GM21717 (cell line): ENCODE measurements at regions not wholly inside any gene's neighbourhood (a gene's known extent, or its start where the extent isn't known, plus 50 kb on each side); places are given as distances from the start of the nearest gene placed in this dataset.
A peak's percentile ranks its signal among the peaks of the same experiment; 100 is the strongest.
"Not testable (repeated sequence)": the region's sequence is repeated elsewhere in the genome, so short reads cannot be mapped to it uniquely, and the experiment has no call there.

Source experiments
- ATAC-seq: cut with Tn5 transposase; IDR thresholded peaks from one replicate; pipeline ENCODE4 v1.9.1; 2021; ENCODE audit warnings: mild to moderate bottlenecking, moderate library complexity; ENCODE audit not compliant: unreplicated experiment

DNA sequence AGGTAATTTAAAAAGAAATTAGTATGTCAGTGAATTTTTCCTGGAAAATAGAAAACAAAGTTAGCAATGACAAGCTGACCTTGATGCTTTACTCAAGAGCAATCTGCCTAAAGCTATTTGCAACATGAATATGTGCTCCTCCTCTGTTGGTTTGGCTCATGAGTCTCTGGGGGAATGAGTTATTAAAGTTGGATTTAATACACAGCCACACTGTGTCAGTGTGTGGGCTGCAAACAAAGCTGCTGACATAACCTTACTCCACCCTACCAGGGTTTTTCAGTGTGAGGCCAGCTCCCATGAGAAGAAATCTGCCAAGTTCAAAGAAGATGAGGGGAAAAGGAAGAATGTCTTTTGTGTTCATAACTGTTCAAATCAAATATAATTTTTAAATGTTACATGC lies 280.5 kb downstream of the TLL1 start:
- ATAC-seq = no peak

DNA sequence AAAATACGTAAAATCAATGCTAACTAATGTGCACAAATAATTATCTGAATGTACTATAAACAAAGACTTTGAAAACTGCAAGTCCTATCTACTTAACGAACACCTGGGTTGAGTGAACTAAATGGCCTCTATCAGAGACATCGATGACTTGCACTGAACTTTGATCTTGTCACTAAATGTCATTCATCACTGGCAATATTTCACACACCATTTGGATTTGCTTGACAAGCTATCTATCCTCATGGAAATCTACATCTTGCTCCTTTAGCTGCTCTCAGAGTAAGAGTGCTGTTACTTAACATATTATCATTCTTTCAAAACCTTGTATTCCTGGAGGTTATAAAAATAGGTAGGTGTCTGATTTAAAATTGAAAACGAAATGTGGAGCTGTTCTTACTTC lies 289.3 kb downstream of the TLL1 start:
- ATAC-seq = no peak

DNA sequence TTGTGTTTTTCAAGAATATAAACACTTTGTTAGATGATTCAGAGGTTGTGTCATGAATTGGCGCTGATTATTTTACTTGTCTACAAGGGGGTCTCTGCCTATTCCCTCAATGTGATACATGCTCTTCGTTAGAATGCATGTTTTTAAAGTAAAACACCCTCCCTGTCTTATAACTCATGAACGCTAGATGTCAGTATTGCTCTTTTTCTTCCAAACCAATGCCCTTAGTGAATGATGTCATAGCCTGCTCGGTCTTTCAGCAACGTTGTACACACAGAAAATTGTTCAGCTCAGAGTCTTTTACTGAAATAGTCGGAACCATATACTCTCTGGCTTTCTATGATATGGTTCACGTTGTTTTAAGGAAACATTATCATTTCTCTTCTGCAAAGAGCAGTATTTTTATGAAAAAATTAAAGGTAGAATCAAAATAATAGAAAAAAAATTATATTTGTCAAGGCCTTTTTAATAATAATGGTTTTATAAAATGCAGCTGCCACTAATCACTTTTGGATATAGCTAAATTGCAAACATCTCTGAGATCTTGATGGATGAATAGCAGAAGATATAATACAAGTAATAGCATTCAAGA lies 292.9 kb downstream of the TLL1 start:
- peak; percentile 95 for ATAC-seq

DNA sequence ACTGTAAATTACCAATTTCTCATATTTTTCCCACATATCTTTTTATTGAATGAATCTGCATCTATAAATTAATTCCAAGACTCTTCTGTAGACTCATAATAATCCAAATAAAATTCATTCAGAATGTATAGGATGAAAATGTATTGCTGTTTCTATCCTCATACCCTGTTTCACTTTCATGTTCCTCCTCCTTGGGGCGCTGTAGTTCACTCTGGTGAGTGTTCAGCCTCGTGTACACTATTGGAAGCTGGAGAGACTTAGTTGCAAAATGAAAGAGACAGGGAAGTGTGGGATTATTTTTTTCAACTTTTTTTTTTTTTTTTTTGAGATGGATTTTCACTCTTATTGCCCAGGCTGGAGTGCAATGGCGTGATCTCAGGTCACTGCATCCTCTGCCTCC lies 296.1 kb downstream of the TLL1 start:
- ATAC-seq = peak; percentile 47

DNA sequence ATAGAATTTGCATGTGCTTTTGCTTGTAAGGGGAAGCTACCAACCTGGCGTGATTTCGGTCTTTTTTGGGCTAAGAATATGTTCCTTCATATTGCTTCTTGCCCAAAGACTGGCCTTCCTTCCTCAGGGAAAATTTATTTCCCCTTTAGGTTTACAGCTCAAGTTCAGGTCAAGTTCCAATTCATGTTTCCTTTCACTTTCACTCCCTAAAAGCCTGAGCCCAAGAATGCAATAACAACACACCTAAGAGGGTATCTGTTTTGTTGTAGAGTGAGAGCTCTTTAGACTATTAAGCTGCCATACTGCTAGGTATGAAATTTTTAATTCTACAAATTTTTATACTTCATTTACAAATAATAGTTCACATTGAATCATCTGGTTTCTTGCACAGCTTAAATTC lies 299.6 kb downstream of the TLL1 start:
- no peak for ATAC-seq

DNA sequence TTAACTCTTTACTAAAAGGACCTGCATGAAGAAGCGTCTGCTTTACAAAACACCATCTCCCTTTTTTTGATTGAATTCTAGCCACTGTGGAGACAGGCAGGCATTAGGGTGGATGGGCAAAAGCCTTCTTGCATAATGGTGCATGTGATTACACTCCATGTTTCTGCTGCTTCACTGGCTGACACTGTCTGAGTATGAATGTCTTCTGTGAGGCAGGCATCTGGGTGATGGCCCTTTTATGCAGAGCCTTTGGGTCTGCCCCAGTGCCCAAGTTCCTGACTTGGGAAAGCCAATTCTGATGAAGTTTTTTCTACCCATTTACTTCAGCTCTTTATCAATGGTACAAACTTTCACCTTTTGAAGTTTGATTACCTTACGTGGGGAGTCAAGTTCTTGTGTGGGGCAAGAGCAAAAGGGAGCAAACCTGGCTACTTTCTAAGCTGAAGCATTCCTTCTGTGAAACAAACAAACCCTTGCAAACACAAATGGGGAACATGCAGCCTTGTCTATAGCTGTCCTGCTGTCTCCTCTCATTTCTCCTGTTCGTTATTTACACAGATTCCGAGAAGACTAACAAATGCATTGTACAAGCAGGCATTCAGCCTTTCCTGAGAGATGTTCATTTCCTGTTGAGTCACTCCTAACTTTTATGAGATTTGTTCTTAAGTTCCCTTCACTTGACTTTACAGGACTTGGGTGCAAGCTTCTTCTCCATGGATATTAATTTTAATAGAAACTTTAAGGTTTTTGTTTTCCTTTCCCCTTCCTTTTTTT lies 301.9 kb downstream of the TLL1 start:
- ATAC-seq = no peak

DNA sequence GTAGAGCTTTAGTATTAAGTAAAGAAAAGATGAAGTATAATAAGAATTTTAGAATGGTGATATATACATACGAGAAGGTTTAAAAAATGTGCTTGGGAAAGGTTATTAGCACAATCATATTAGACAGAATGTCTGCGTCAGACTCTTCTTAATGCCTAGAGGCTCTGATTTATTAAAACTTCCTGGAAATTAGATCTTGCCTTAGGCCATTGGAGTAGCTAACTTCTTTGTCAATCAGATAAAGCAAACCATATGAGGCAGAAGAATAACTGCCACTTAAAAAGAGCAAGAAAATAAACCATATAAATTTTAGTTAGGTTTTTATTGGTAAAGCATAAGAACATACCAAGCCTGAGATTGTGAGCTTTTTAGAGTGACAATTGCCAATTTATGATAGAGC lies 309.1 kb downstream of the TLL1 start:
- ATAC-seq = no peak

DNA sequence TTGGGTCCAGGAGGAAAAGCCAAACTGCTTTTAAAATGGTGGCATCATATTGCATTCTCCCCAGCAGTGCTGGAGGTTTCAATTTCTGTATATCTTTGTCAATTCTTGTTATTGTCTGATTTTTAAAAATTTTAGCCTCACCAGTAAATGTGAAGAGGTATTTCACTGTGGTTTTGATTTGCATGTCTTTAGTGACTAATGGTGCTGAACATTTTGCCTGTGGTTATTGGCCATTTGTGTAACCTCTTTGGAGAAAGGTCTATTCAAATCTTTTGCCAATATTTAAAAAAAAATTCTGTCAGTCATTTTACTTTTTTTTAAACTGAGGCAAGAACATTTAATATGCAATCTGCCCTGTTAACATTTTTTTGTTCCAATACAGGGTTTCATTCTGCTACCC lies 322.1 kb downstream of the TLL1 start:
- ATAC-seq = no peak

DNA sequence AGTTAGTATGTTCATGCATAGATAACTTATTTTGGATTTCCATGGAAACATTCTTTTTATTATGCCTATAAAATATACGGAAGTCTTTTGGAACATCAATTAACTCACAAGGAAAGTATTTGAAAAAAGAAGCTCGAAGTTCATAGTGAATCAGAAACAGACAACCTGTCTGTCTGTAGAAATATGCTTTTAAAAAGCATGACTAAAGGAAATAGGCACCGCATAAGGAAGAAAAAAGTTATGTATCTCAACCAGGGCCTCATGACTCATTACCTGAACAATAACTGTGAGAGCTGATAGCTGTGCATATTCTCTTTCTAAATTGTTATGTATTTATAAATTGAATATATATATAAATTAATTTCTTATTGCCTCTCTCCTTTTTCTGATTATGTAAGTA lies 324.1 kb downstream of the TLL1 start:
- ATAC-seq = no peak

DNA sequence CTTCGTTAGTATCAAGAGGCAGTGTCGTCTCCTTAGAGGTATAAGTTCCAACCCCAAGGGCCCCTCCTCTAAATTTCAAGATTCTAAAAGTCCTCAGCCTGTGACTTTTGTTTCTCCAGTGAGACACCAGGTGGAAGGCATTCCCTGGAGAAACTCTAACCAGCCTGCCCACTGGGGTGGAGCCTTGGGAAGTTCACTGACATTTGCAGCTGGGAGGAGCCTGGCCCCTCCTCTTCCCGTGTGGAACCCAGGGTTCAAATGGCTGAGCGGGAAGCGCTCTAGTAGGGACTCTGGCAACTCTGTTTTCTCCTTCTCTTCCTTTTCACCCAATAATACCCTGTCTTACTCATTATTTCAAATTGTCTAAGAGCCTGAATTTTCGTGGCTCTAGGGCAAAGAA lies 325.0 kb downstream of the TLL1 start:
- ATAC-seq = no peak

DNA sequence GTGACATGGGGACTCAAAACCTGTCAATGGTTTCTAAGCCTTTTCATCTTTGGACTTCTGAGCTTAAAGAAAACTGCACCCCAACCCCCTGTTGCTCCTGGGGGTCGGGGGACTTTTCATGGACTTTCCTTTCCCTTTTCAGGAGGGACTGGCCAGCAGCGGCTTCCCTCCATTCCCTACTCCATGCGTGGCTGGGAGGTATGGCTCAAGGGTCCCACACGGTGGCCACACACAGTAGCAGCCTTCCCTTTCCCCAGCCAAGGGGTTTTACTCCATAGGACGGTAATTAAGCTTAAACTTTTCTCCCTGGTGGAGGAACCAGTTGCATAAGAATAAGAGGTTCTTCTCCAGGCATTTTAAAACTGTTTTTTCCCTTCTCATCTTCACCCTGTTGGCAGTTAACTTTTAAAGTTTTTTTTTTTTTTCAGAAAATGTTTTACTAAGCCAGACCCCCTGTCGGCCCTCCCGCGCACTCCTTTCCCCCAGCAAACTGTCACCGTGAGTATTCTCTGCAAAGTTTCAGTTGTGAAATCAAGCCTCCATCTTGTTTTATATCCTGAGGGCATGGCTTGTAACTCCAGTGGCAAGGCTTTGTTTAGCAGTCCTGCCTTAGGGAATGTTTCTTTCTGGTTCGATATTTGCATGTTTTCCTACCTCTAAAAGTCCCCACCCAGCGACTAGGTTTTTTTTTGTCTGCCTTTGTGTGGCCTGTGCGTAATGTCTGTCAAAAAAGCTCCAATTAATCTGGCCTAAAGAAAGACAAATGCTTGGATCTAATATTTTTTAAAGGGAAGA lies 325.7 kb downstream of the TLL1 start:
- ATAC-seq = no peak

DNA sequence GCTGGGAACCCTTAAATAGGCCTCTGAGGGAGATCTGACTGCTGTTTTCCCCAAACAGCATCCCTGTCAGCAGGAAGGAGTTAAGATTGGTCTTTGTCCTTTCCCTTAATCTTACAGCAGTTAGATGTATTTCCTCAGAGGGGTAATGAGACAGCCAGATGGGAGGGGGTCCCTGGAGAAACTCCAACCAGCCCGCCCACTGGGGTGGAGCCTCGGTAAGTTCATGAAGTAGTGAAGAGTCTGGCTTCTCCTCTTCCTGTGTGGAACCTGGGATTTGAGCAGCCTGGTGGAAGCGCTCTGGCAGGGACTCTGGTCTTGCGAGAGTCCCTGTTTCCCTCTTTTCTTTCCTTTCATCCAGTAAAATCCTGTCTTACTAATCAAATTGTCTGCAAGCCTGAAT lies 330.0 kb downstream of the TLL1 start:
- no peak for ATAC-seq

DNA sequence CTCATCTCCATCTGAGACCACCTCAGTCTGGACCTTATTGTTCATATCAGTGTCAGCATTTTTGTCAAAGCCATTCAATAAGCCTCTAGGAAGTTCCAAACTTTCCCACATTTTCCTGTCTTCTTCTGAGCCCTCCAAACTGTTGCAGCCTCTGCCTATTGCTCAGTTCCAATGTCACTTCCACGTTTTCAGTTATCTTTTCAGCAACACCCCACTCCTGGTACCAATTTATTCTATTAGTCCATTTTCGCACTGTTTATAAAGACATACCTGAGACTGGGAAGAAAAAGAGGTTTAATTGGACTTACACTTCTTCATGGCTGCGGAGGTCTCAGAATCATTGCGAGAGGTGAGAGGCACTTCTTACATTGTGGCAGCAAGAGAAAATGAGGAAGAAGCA lies 339.3 kb downstream of the TLL1 start:
- ATAC-seq = not testable (repeated sequence)

DNA sequence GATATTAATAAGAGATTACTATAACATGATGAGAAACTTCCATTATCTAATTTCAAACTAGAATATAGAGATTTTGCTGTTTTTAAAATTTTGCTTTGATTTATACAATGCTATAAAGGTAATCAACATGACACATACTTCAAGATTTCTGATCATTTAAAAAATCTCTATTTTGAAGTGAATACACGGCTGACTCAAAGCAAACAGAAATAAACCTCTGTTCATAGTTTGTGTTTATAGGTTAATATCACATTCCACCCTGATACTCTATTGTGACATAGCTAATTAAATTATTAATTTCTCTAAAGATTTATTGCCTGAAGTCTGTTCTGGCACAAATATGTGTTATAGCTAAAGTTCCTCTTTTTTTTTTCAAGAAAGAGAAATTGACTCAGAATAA lies 349.2 kb downstream of the TLL1 start:
- ATAC-seq = no peak

DNA sequence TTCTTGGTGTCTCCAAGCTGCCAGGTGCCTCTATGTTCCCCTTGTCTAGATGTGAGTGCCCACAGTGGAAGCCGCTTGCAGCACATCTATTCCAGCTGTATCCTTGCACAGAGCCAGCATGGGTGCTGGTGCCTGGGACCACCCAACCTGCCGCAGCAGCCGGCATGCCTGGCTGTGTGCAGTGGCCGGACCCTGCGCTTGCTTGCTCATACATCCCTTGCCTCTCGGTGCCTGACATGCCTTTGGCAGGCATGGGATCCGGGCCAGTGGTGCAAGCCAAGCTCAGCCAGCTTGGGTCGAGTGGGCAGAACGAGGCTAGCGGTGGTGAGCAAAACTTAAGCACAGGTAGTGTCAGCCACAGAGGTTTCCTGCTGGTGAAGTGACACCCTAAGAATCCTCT lies 355.1 kb downstream of the TLL1 start:
- no peak for ATAC-seq

DNA sequence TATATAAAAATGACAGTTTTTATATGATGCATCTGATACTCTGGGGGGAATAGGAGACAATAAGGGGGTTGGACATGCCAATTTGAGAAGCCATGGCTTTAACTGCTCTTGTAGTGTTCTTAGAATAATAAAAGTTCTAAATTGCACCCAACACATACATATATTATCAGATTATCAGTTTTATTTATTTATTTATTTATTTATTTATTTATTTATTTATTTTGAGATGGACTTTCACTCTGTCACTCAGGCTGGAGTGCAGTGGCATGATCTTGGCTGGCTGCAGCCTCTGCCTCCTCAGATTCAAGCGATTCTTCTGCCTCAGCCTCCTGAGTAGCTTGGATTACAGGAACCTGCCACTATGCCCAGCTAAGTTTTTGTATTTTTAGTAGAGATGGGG lies 356.8 kb downstream of the TLL1 start:
- no peak for ATAC-seq

DNA sequence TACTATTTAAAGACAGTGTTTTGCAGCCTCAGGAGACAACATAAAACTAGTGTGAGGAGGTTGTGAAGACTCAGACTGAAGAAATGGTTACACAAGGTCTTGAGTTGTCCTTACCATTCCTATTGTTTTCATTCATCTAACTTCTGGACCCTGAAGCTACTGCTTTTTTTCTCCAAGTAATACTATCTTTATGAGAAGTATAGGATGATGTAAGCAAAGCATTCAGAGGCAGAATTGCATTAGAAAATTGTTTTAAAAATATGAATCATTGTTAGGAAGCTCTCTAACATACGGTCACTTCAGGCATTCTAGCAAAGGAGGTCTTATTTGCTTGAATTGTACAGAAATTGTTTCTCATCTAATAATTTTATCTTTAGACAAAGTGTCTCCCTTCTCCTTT lies 357.8 kb downstream of the TLL1 start:
- no peak for ATAC-seq

DNA sequence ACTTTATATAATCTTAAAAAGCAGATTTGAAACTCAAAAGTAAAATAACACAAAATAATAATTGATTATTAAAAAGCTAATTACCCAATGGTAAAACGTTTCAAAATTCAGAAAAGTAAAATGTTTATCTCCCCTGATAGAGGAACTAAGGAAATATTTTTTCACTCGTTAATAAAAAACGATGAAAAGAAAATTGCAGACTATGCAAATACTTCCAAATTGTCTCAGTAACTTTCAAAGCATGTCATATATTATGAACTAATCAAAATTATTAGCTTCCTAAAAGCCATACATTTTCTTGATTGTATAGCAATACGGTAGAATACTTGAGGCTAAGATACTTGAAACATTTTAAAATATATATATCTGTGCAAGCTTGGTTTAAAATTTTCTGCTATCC lies 366.3 kb downstream of the TLL1 start:
- no peak for ATAC-seq

DNA sequence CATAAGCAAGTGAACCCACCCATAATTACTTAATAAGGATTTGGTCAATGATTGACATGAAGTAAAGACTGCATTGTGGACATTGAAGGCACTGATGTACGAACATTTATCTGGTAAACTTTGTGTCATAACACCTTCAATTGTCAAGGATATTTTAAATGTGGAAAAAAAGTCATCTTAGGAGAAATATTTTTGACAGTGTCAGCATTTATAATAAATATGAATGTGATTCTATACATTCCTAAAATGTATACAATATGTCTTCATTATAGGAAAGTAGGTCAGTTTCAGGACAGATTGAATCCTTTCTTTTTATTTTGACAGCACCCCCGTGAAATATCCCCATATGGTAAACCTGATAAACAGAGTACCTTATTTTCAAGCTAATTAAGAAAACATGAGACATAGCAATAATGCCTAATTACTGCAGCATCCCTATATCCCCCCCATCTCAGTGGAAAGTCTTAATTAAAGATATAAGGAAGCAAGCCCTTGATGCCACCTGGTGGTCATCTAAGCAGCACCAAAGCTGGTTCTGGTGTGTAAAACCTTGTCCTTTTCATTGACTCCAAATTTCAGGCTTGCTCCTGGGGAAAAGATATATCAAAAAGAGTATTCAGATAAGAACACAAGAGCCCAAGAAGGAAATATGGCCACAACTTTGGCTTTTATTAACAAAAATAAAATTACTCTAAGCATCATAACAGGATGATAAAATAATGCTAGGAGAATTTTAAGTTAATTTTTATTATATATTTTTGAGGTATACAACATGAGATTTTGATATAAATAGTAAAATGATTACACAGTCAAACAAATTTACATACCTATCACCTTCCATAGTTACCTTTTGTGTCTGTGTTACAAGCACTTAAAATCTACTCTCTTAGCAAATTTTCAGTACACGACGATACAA lies 379.7 kb downstream of the TLL1 start:
- ATAC-seq = no peak

DNA sequence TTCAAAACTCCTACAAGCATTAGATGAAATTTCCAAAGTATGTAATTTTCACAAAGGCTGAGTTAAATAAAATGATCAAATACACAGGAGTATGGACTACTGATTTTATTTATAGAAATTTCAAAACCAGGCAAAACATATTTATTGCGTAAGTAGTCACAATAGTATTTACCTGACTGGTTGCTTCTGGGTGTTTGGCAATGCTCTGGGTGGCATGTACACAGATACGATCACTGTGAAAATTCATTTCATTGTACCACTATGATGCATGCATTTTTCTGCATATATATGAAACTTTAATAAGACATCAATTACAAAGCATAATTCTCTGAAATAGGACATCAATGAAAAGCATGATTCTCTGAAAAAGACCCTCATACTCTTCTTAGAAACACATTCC lies 384.2 kb downstream of the TLL1 start:
- no peak for ATAC-seq

DNA sequence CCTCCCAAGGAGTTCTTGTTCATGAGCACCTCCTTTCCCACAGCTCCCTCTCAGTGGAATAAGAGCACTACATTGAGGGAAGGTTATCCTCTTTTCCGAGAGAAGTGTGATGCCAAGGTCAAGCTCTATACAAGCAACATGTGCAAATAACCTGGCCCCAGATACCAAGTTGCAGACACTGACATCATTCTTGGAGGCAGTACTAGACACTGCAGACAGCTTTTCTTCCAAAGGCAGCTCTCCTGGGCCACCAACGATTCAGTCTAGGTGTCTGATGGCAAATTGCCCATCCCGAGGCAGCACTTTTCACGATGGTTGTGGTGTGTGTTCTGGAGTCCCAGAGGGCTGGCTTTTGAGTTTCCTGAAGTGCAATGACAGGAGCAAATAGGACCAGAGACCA lies 384.9 kb downstream of the TLL1 start:
- ATAC-seq = no peak
